Mammary epithelial cell (primary cell): ENCODE measurements at regions not wholly inside any gene's neighbourhood (a gene's known extent, or its start where the extent isn't known, plus 50 kb on each side); places are given as distances from the start of the nearest gene placed in this dataset.

Experiments used
- EZH2 ChIP-seq: IDR thresholded peaks from 2 replicates; pipeline ENCODE4 v1.6.1; 2012; ENCODE audit warnings: low read length, inconsistent platforms, borderline replicate concordance
- TF ChIP-seq, protein P1 (sequence below), 2 donors: IDR thresholded peaks in 1 of 2; conservative IDR thresholded peaks in 1 of 2; 2 replicates each; pipeline ENCODE4 v1.5.1; 2011 to 2012; ENCODE audit warnings: inconsistent platforms in 2 of 2, low read length in 2 of 2, mild to moderate bottlenecking in 2 of 2, control low read depth in 1 of 2, low read depth in 1 of 2; ENCODE audit not compliant: insufficient read depth in 1 of 2; ENCODE audit errors: extremely low read depth in 1 of 2

GRCh38 chr10:3408603-3409365, 236.2 kb upstream of the PITRM1 start:
- TF ChIP-seq, protein P1, sequence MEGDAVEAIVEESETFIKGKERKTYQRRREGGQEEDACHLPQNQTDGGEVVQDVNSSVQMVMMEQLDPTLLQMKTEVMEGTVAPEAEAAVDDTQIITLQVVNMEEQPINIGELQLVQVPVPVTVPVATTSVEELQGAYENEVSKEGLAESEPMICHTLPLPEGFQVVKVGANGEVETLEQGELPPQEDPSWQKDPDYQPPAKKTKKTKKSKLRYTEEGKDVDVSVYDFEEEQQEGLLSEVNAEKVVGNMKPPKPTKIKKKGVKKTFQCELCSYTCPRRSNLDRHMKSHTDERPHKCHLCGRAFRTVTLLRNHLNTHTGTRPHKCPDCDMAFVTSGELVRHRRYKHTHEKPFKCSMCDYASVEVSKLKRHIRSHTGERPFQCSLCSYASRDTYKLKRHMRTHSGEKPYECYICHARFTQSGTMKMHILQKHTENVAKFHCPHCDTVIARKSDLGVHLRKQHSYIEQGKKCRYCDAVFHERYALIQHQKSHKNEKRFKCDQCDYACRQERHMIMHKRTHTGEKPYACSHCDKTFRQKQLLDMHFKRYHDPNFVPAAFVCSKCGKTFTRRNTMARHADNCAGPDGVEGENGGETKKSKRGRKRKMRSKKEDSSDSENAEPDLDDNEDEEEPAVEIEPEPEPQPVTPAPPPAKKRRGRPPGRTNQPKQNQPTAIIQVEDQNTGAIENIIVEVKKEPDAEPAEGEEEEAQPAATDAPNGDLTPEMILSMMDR (conservative IDR thresholded peaks at IDR 0.05 in 1 of 2, IDR thresholded peaks at IDR 0.05 in 1 of 2; ENCODE audit: extremely low read depth in 1 of 2, insufficient read depth in 1 of 2, low read depth in 1 of 2, low read length in 2 of 2), result no peak
- no peak for TF ChIP-seq EZH2
